Fibroblast of the conjunctiva (primary cell): ENCODE measurements at regions not wholly inside any gene's neighbourhood (a gene's known extent, or its start where the extent isn't known, plus 50 kb on each side); places are given as distances from the start of the nearest gene placed in this dataset.

Experiments used
- DNase-seq: peaks from one replicate; pipeline ENCODE4 v3.0.0-alpha.2; 2010; ENCODE audit warnings: low read depth

- DNase-seq, result no peak
Measured at GRCh38 chr9:79945016-79945415, 373.3 kb downstream of the TLE4 start.

- DNase-seq, result no peak
Measured at GRCh38 chr9:79940919-79941318, 369.2 kb downstream of the TLE4 start.

GRCh38 chr9:79939819-79940218, 368.1 kb downstream of the TLE4 start:
- DNase-seq, result no peak

GRCh38 chr9:79936336-79936735, 364.6 kb downstream of the TLE4 start:
- no peak for DNase-seq

DNA sequence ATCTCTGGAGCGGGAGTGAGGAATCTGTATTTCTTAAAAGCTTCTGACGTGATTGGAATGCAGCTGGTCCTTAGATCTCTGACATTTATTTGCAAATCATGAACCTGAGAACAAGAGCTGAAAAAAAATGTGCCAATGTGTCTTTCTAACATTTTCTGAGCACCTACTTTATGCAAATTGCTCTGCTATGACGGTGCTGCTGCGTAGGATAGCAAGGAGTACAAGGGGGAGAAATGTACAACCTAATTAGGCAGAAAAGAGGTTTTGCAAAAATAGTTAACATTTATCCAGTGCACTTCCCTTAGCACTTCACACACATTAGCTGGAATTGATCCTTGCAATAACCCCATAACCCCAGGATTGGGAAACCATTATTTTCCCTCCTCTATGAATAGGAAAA, 357.5 kb downstream of the TLE4 start:
- DNase-seq, result no peak

DNA sequence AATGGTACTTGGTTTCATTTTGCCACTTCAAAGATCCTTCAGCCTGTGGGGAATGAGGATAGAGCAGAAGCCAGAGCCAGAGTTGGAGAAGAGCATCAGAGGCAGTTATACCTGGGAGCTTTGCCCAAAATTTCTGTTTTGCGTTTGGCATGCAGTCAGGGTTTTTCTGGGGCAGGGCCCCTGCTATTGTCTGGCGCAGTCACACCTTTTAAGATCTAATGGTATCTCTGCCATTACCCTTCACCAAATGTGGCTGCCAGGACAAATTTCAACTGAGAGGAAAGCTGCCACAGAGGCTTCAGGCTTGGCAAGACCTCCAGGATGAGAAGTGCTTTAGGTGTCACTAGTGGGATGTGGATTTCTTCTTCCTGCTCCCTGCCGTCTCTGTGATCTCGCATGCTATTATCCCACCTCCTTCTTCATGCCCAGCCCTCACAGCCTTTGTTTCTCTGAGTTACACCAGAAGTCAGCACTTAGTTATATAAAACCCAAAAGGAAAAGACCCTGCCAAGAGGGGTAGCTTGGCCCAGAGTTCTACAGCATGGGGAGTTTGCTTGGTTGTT, 357.0 kb downstream of the TLE4 start:
- DNase-seq, result no peak

GRCh38 chr9:79925326-79925725, 353.6 kb downstream of the TLE4 start:
- no peak for DNase-seq

DNA sequence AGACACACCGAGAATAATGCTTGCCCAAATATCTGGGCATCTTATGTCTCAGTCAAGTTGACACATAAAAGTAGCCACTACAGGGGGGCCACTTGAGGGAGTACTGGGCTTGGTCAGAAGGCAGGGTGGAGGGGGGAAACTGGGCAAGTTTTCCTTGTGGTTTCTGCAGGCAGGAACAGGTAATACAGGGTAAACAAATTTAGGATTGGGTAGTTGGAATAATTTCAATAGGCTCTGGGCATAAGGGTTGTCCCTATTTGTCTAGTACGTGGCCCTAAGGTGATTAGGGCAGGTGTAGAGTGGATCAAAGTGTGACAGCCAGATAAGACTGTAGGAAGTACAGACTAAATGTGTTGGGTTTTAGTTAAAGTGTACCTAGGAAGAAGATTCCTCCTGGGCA, 353.1 kb downstream of the TLE4 start:
- DNase-seq, result no peak

GRCh38 chr9:79917421-79917820, 345.7 kb downstream of the TLE4 start:
- DNase-seq, result no peak

- no peak for DNase-seq
Measured at GRCh38 chr9:79913867-79914266, 342.1 kb downstream of the TLE4 start.

DNA sequence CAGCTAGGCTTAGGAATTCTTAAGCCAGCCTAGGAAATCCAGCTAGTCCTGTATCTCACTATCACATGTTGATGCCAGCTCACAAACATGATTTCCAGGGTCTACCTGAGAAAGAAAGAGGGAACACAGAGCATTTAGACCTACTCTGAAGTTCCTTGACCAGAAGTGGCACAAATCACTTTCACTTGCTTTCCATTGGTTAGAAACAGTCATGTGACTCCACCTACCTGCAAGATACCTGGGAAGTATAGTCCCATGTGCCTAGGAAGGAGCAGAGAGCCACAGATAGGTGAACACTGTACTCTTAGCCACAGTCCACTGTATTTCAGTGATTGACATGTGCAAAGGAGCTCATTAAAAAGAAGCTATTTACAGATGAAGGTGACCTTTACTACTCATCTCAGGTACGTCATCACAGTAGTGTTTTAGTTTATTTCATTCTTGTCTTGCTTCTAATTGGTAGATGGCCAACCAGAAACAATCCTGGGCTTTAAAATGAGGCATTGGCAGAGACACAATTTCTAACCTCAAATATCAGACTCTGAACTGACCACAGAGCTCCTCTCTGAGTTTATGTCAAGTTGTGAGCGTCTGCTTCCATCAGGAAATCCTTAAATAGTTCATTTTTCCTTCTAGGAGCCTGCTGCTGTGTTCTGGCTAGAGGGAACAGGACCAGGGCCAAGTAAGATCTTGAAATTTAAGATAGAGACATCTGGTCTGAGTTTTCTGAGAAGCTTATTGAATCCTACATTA, 340.7 kb downstream of the TLE4 start:
- no peak for DNase-seq

- DNase-seq, result no peak
Measured at GRCh38 chr9:79911724-79912123, 340.0 kb downstream of the TLE4 start.

DNA sequence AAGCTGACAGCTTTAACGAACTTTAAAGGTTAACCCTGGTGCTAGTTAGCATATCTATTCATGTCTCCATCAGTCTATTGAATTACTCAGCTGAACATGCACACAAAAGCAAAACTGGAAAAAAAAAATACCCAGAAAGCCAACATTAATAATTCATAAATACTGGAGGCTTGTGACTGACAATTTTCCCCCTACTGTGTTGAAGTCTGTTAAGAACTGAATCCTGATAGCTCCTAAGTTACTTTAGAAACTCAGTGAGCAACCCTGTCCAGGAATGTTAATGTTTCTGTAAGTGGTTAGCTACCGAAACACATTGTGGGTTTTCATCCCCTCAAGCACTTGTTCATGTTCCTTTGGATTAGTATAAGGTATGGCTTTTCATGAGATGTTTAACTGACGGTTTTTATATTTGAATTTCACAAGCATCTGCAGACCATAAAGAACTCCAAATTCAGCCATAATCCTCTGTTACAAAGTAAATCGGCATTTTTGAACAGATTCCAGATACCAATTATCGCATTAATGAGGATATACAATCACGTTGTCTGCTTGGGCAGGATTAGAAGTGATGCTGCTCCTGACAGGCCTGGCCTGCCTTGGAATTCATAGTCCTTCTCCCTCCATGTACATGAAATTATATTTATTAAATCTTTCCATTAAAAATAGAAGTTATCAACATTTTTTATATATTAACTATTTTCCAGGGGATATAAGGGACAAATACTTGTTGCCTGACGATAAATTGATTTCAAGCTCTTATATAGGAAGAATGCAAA, 331.2 kb downstream of the TLE4 start:
- DNase-seq, result no peak

GRCh38 chr9:79900754-79901153, 329.0 kb downstream of the TLE4 start:
- DNase-seq, result no peak

DNA sequence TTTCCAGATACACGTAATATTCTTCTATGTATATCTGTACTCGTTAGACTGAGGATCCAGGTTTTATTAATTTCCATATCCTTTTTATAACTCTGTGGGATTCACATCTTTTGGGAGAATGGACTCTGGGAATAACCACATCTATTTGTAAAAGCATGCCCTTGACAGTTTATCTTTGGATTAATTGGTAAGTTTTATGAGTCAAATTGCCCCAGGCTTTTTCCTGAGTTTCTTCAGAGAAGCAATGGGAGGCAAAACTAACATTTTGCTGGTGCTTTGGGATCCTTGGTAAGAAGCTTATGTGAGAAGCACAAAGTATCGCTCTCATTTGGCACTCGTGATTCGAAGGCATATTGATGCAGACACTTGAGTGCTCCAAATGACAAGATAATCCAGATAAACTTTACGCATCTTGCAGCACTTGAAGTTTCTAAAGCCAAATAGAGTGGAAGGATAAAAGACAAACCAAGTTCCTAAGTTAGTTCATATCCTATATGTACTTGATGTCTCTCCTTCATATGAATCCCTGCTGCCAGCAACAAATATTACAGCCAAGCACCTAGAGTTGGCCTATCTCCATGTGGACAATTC, 324.7 kb downstream of the TLE4 start:
- DNase-seq, result no peak

GRCh38 chr9:79895232-79895631, 323.5 kb downstream of the TLE4 start:
- DNase-seq, result no peak

- no peak for DNase-seq
Measured at GRCh38 chr9:79889369-79889768, 317.6 kb downstream of the TLE4 start.

GRCh38 chr9:79885093-79885857, 313.5 kb downstream of the TLE4 start:
- no peak for DNase-seq

- DNase-seq, result no peak
Measured at GRCh38 chr9:79884546-79884945, 312.8 kb downstream of the TLE4 start.

DNA sequence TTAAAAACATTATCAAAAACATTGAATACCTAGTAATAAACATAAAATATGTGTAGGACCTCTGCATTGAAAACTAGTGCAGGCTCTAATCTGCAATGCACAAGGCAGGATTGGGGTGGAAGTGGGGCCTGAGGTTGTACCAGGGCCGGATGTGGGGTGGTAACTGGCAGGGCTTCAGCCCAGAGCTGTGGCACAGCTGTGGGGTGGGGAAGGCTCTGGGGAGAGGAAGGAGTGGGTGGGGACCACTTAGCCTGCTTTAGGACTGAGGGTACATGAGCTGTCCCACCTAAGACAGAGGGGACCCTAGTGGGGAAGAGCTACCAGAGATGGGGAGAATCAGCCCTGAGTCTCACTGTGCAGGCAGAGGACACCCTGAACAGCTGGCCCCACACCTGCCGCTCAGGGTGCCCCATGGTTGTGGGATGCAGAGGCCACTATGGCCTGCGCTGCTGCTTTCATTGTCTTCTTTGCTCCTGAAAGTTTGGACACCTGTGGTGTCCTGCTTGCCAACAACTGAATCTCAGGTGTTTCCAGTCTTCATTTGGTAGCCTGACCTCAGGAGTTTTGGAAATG, 311.4 kb downstream of the TLE4 start:
- DNase-seq, result no peak

GRCh38 chr9:79880626-79881025, 308.9 kb downstream of the TLE4 start:
- no peak for DNase-seq
